Left ventricle myocardium inferior (tissue), 1 donor: ENCODE measurements at regions not wholly inside any gene's neighbourhood (a gene's known extent, or its start where the extent isn't known, plus 50 kb on each side); places are given as distances from the start of the nearest gene placed in this dataset.

Experiments
- DNase-seq: peaks from one replicate; pipeline ENCODE4 v3.0.0-alpha.2; 2020
- H3K27ac ChIP-seq: fragments of 200-600 bp; replicated peaks from 2 replicates; pipeline ENCODE4 v1.8.0; 2021
- H3K27me3 ChIP-seq: fragments of 200-600 bp; 2 replicates; pipeline ENCODE4 v1.8.0; 2021; ENCODE audit warnings: low read depth
- H3K36me3 ChIP-seq: fragments of 200-600 bp; 2 replicates; pipeline ENCODE4 v1.8.0; 2021
- H3K4me1 ChIP-seq: fragments of 200-600 bp; 2 replicates; pipeline ENCODE4 v1.8.0; 2021
- H3K4me3 ChIP-seq: fragments of 200-600 bp; 2 replicates; pipeline ENCODE4 v1.8.0; 2021; ENCODE audit warnings: mild to moderate bottlenecking, moderate library complexity
- H3K9me3 ChIP-seq: fragments of 200-600 bp; replicated peaks from 2 replicates; pipeline ENCODE4 v1.8.0; 2021
- CTCF ChIP-seq: fragments of 200-600 bp; IDR thresholded peaks from 2 replicates; pipeline ENCODE4 v1.8.0; 2021; ENCODE audit warnings: antibody characterized with exemption, mild to moderate bottlenecking, borderline replicate concordance
- intact Hi-C: fragments of 100-400 bp; cut with micrococcal nuclease; formaldehyde crosslinking; loops from one replicate; pipeline ENCODE4 v1.11.0; 2022
- donor health status: DM: no; HTN: yes; CAD: no; lungs with severe emphysema.

- no peak for TF ChIP-seq CTCF
- Histone ChIP-seq H3K4me1 (no peaks in the 10 kb centered on the region), H3K36me3 (no peaks in the 10 kb centered on the region), H3K4me3 (no peak overlapping the region), H3K27ac (no peak overlapping the region), H3K9me3 (no peaks in the 10 kb centered on the region), H3K27me3 (no peaks in the 10 kb centered on the region)
- intact Hi-C loops = no loop called here
- no peak for DNase-seq
These were observed 74.7 kb upstream of the CD44 start for GRCh38 chr11:35064114-35064800.

GRCh38 chr11:35065566-35065965 is 73.4 kb upstream of the CD44 start:
- DNase-seq = no peak
- Histone ChIP-seq H3K4me3 (no peak overlapping the region), H3K36me3 (no peaks in the 10 kb centered on the region), H3K27me3 (no peaks in the 10 kb centered on the region), H3K4me1 (no peaks in the 10 kb centered on the region), H3K9me3 (peaks cover 13% of the 10 kb centered on the region), H3K27ac (no peak overlapping the region)
- TF ChIP-seq CTCF = no peak
- intact Hi-C loops = no loop called here

DNA sequence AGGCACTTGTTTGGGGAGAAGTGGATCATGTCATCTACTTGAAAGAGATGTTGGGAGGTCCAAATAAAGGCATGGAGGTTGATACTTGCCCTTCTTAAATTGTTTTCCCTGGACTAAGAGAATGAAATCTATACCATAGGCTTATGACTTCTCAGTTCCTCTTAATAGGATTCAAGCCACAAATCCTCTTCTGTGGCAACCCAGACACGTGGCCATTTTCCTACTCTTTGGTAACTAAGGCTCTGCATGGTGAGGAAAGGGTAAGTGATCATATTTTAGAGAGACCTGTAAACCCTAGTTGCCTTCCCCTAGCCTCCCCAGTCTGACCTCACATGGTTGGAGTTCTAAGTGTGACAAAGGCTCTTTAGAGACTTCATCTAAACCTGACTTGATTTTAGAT is 72.9 kb upstream of the CD44 start:
- Histone ChIP-seq H3K36me3 (no peaks in the 10 kb centered on the region), H3K27ac (no peak overlapping the region)

DNA sequence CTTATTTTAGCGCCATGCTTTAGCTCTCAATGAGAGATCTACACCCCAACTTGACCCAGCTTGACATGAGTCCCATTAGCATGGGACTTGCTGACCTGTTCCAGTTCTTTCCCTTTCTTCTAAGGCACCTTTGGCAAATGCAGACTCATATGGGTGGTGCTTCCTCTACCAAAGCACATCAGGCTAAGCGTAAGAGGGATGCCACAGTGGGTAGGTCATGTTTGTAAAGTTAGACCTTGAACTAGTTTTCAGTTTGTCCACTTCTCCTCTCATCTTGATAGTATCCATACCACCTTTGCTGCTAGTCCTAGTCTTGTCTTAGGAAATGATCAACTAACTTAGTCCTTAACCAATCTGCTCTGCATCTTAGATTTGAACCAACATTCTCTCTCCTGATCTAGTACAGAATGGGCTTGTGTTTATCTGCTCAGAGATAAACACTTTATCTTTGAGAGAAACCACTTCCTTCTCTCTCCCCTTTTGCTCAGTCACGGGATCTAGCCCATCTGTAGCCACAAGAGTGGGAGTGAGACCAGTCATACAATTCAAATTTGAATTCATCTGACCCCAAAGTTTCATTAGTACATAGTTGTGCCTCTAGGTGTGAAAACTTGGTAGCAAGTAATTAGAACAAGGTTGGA is 72.1 kb upstream of the CD44 start:
- Histone ChIP-seq H3K4me1 (no peaks in the 10 kb centered on the region), H3K9me3 (peaks cover 20% of the 10 kb centered on the region), H3K36me3 (no peaks in the 10 kb centered on the region), H3K27ac (no peak overlapping the region), H3K4me3 (no peak overlapping the region), H3K27me3 (no peaks in the 10 kb centered on the region)
- DNase-seq = no peak
- no peak for TF ChIP-seq CTCF
- intact Hi-C loops = no loop called here

More for the DNA sequence above, 72.9 kb upstream of the CD44 start:
- intact Hi-C loops = no loop called here
- H3K27me3 ChIP-seq = no peaks in the 10 kb centered on the region
- no peak overlapping the region for H3K4me3 ChIP-seq
- no peak for DNase-seq
- H3K4me1 ChIP-seq = no peaks in the 10 kb centered on the region
- no peak for TF ChIP-seq CTCF
- peaks cover 17% of the 10 kb centered on the region for H3K9me3 ChIP-seq

DNA sequence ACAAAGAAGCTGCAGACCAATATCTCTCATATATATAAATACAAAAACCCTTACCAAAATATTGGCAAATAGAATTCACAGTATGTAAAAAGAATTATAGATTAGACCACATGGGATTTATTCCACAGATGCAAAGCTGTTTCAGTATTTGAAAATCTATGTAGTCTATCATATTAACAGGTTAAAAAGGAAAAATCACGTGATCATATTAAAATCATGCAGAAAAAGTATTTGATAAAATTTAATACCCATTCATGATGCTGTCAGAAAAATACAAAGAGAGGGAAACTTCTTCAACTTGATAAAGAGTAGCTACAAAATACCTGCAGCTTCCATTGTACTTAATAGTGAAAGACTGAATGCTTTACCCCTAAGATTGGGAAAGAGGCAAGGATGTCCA is 67.2 kb upstream of the CD44 start:
- intact Hi-C loops = no loop called here
- Histone ChIP-seq H3K36me3 (no peaks in the 10 kb centered on the region), H3K9me3 (peaks cover 20% of the 10 kb centered on the region), H3K27ac (no peak overlapping the region), H3K4me3 (no peak overlapping the region), H3K4me1 (peaks cover 8% of the 10 kb centered on the region), H3K27me3 (no peaks in the 10 kb centered on the region)
- no peak for DNase-seq
- TF ChIP-seq CTCF = no peak
